GM19099 (cell line): ENCODE measurements at regions not wholly inside any gene's neighbourhood (a gene's known extent, or its start where the extent isn't known, plus 50 kb on each side); places are given as distances from the start of the nearest gene placed in this dataset.
A peak's percentile ranks its signal among the peaks of the same experiment; 100 is the strongest.

Experiments
- POLR2A ChIP-seq: IDR thresholded peaks from 3 replicates; pipeline ENCODE4 v1.6.1; 2011; ENCODE audit warnings: low read depth; ENCODE audit not compliant: insufficient read length; ENCODE audit errors: extremely low read depth

DNA sequence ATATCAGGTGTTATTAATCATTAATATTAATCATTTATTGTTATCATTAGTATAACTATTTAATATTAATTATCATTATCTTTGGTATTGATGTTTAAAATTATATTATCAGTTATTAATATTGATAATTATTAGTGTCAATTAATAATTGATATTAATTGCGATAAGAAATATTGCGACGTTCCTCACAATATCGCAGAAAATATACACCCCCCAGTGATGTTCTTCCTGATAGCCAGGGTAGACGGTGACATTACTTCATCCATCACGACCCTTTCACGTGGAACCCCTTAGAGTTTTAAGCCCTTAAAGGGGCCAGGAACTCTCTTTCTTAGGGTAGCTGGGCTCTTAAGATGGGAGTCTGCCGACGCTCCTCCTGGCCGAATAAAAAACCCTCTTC lies 98.6 kb upstream of the OSBPL11 start:
- TF ChIP-seq POLR2A = no peak

DNA sequence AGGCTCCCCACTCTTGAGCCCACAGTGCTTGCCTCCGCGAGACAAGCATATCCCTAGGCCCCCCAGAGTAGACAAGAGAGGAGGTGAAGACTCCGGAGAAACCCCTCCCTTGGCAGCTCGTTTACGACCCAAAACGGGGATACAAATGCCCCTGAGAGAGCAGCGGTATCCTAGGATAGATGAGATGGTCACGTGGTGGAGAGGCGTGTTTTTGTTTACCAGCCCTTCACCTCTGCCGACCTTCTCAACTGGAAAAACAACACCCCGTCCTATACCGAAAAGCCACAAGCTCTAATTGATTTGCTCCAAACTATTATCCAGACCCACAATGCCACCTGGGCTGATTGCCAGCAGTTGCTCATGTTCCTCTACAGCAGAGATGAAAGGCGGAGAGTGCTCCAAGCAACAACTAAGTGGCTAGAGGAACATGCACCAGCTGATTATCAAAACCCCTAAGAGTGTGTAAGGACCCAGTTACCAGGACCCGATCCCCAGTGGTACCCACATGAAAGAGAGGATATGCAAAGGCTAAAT lies 99.5 kb upstream of the OSBPL11 start:
- no peak for TF ChIP-seq POLR2A

DNA sequence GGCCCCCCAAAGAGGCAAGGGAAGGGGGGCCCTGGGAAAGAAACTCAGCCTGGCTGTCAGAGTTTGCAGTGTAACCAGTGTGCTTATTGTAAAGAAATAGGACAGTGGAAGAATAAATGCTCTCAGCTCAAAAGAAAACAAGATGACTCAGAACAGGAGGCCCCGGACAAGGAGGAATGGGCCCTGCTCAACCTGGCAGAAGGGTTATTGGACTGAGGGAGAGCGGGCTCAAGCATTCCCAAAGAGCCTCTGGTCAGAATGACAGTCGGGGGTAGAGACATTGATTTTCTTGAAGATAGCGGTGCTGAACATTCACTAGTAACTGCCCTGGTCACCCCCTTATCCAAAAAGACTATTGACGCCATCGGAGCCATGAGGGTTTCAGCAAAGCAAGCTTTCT lies 100.4 kb upstream of the OSBPL11 start:
- no peak for TF ChIP-seq POLR2A

DNA sequence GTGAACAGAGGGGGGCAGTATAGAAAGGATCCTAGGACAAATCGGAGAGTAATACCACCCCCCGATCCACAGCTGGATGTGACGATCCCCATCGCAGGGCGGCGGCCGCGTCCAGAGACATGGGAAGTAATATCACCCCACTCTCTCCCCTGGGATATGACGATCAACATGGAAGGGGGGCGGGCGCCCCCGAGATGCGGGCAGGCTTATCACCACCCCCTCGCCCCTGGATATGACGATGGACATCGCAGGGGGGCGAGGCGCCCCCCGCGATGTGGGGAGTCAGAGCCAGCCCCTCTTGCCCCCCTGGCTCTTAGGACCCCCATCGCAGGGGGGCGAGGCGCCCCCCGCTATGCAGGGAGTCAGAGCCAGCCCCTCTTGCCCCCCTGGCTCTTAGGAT lies 120.4 kb upstream of the OSBPL11 start:
- no peak for TF ChIP-seq POLR2A

DNA sequence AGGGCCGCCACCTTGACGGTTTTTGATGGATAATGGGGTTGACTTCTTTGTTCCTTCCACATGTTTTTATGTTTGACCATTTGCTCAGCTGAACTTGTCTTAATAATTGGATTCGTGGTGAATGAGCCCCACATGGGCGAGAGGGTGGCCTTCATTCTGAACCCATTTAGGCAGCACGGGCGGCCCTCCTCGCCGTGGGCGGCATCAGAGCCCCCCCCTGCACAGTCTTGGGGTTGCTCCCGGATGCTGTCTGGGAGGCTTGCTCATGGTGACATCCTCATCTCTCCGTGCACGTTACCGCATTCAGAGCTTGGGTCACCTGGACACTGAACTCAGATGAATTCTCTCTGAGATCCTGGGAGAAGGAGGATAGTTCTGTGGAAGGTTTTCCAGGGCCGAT lies 172.3 kb upstream of the OSBPL11 start:
- TF ChIP-seq POLR2A = no peak

DNA sequence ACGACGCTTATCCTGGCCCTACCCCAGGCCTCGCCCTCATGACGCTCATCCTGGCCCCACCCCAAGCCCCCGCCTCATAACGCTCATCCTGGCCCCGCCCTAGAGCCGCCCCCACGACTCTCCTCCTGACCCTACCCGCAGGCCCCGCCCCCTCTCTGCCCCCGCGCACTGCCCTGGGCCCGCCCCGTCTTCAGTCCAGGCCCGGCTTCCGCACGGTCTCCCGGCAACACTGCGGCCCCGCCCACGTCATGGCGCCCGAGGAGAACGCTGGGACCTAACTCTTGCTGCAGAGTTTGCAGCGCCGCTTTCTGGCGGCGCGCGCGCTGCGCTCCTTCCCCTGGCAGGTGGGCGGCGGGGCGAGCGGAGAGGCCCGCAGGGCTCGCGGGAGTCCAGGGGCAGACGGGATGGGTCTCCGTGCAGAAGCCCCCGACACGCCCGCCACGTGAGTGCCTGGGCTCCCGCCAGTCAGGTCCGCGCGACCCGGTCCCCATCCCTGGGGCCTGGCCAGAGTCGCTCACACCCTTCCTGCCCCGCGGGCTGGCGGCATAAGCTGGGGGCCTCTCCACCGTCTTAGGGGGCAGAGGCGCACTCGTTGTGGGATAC lies 52.5 kb upstream of the ROPN1B start:
- TF ChIP-seq POLR2A = peak; percentile 41
